GM12878 (cell line): ENCODE measurements at regions not wholly inside any gene's neighbourhood (a gene's known extent, or its start where the extent isn't known, plus 50 kb on each side); places are given as distances from the start of the nearest gene placed in this dataset.

Source experiments
- ATF3 ChIP-seq: IDR thresholded peaks from 2 replicates; pipeline ENCODE4 v1.6.1; 2011; ENCODE audit warnings: low read depth, mild to moderate bottlenecking, low read length, moderate library complexity, borderline replicate concordance; ENCODE audit errors: extremely low read depth
- HDAC2 ChIP-seq: fragments of 200-600 bp; sonication (generic); IDR thresholded peaks from 2 replicates; pipeline ENCODE4 v1.6.1; 2017
- POLR2A ChIP-seq: IDR thresholded peaks from 2 replicates; pipeline ENCODE4 v1.6.1; 2011; ENCODE audit warnings: low read depth, mild to moderate bottlenecking, low read length
- SIN3A ChIP-seq: IDR thresholded peaks from 2 replicates; pipeline ENCODE4 v1.6.1; 2012; ENCODE audit warnings: low read depth, low read length, improper control_type of control experiment
- SUZ12 ChIP-seq: fragments of 200-600 bp; sonication (generic); IDR thresholded peaks from one replicate; pipeline ENCODE4 v1.6.1; 2018; ENCODE audit warnings: antibody characterized with exemption, mild to moderate bottlenecking; ENCODE audit not compliant: unreplicated experiment

DNA sequence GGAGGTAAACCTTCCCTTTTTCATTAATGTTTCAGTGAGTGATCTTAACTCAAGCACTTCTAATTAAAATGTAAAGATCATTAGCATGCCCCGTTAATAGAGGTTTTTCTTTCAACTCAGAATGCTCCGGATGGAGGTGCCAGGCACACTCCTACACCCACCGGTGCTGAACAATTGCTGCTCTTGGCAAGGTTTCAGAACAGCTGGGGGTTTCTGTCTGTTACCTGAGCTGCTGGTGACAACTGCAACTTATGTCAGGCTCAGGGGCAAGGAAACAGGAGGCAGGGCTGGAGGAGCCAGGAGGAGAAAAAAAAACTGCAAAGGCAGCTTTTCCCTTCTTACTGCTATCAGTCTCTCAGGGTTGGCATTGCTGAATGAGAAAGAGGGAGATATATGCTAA, 250.1 kb downstream of the DIPK2A start:
- TF ChIP-seq SIN3A, result no peak
- TF ChIP-seq POLR2A, result no peak
- TF ChIP-seq SUZ12, result no peak
- TF ChIP-seq HDAC2, result no peak
- no peak for TF ChIP-seq ATF3
